K562 (cell line): ENCODE measurements at regions not wholly inside any gene's neighbourhood (a gene's known extent, or its start where the extent isn't known, plus 50 kb on each side); places are given as distances from the start of the nearest gene placed in this dataset.

Experiments
- ATF2 ChIP-seq: sonication (generic); formaldehyde crosslinking; IDR thresholded peaks from 2 replicates; pipeline ENCODE4 v1.8.1; 2022; ENCODE audit warnings: missing genetic modification reagents
- CREM ChIP-seq: IDR thresholded peaks from 2 replicates; pipeline ENCODE4 v1.6.1; 2014; ENCODE audit warnings: antibody characterized with exemption, low read depth
- EP400 ChIP-seq: fragments of 450-650 bp; IDR thresholded peaks from 2 replicates; pipeline ENCODE4 v1.6.1; 2017; ENCODE audit warnings: antibody characterized with exemption, mild to moderate bottlenecking, moderate library complexity
- ETS1 ChIP-seq: conservative IDR thresholded peaks from 2 replicates; pipeline ENCODE4 v1.6.1; 2011; ENCODE audit warnings: low read depth, mild to moderate bottlenecking, low read length; ENCODE audit not compliant: control insufficient read depth
- EZH2 ChIP-seq: IDR thresholded peaks from 2 replicates; pipeline ENCODE4 v1.6.1; 2012; ENCODE audit warnings: low read depth, mild to moderate bottlenecking, inconsistent platforms, low read length, borderline replicate concordance
- FOXA1 ChIP-seq: fragments of 450-650 bp; IDR thresholded peaks from 2 replicates; pipeline ENCODE4 v1.6.1; 2016; ENCODE audit warnings: mild to moderate bottlenecking, borderline replicate concordance
- HDAC2 ChIP-seq: fragments of 450-650 bp; IDR thresholded peaks from 2 replicates; pipeline ENCODE4 v1.6.1; 2016; ENCODE audit warnings: mild to moderate bottlenecking
- HDGF ChIP-seq: fragments of 450-650 bp; IDR thresholded peaks from 2 replicates; pipeline ENCODE4 v1.6.1; 2016
- MBD2 ChIP-seq: sonication (generic); IDR thresholded peaks from 2 replicates; pipeline ENCODE4 v1.6.1; 2016; ENCODE audit warnings: low read depth, borderline replicate concordance
- OTX1 ChIP-seq: fragments of 450-650 bp; formaldehyde crosslinking; IDR thresholded peaks from 2 replicates; pipeline ENCODE4 v1.4.0; 2022; ENCODE audit warnings: mild to moderate bottlenecking
- PCBP2 ChIP-seq: fragments of 200-400 bp; formaldehyde crosslinking; IDR thresholded peaks from 2 replicates; pipeline ENCODE4 v1.6.1; 2018; ENCODE audit warnings: low read length, low read depth, mild to moderate bottlenecking, moderate library complexity; ENCODE audit not compliant: poor library complexity, severe bottlenecking
- RFX7 ChIP-seq: fragments of 250-450 bp; sonication (Bioruptor Pico); IDR thresholded peaks from 2 replicates; pipeline ENCODE4 v1.5.1; 2021; ENCODE audit warnings: mild to moderate bottlenecking
- TBP ChIP-seq: optimal IDR thresholded peaks from 2 replicates; pipeline ENCODE3; 2011; ENCODE audit warnings: low read depth, low read length, improper control_type of control experiment
- ZBTB11 ChIP-seq, 3 experiments: fragments of 200-800 bp in 1 of 3; fragments of 250-450 bp in 1 of 3; fragments of 450-650 bp in 1 of 3; sonication (Bioruptor Pico) in 1 of 3; sonication (Bioruptor generic) in 1 of 3; formaldehyde crosslinking in 1 of 3; IDR thresholded peaks; 2 replicates each; pipeline versions ENCODE4 v1.6.1 to v1.8.0; 2016 to 2022; ENCODE audit warnings: mild to moderate bottlenecking in 2 of 3, missing genetic modification characterization in 2 of 3, missing compliant biosample characterization in 1 of 3, moderate library complexity in 1 of 3
- ZBTB8A ChIP-seq: fragments of 450-650 bp; IDR thresholded peaks from 2 replicates; pipeline ENCODE4 v1.6.1; 2018; ENCODE audit warnings: mild to moderate bottlenecking, moderate library complexity; ENCODE audit not compliant: partially characterized antibody
- ZNF395 ChIP-seq: fragments of 200-800 bp; sonication (Bioruptor generic); IDR thresholded peaks from 2 replicates; pipeline ENCODE4 v1.6.1; 2017; ENCODE audit warnings: missing genetic modification characterization, missing compliant biosample characterization
- ZNF696 ChIP-seq: fragments of 250-450 bp; sonication (Bioruptor Pico); conservative IDR thresholded peaks from 2 replicates; pipeline ENCODE4 v1.4.0; 2020; ENCODE audit warnings: mild to moderate bottlenecking, moderate library complexity
- ZNF76 ChIP-seq: fragments of 250-450 bp; sonication (Bioruptor Pico); IDR thresholded peaks from 2 replicates; pipeline ENCODE4 v1.4.0; 2020; ENCODE audit warnings: mild to moderate bottlenecking, moderate library complexity, borderline replicate concordance

- TF ChIP-seq RFX7 (CRISPR knock-in tag) (no peak), ATF2 (CRISPR knock-in tag) (no peak), ZBTB8A (no peak), ZBTB11 (CRISPR knock-in tag; IDR thresholded peaks at IDR 0.05) (no peak), ZNF76 (CRISPR knock-in tag) (no peak), EZH2 (no peak), MBD2 (no peak), ZNF395 (CRISPR knock-in tag) (no peak), TBP (no peak), ETS1 (no peak), PCBP2 (no peak), HDGF (peak; percentile 62; the same call in 1 of the 2 replicates), CREM (0 out of 2 replicates have a peak, but pooled peaks have one; percentile 23), HDAC2 (peak; percentile 48; the same call in 1 of the 2 replicates), EP400 (peak; percentile 36; the same call in 1 of the 2 replicates), FOXA1 (no peak), OTX1 (peak; percentile 62; the same call in 1 of the 2 replicates), ZNF696 (CRISPR knock-in tag) (no peak)
Observed at GRCh38 chr6:137707590-137708360, 159.3 kb upstream of the TNFAIP3 start (continued).
